ENCODE measurements at regions not wholly inside any gene's neighbourhood (a gene's known extent, or its start where the extent isn't known, plus 50 kb on each side); places are given as distances from the start of the nearest gene placed in this dataset.
"Not testable (repeated sequence)": the region's sequence is repeated elsewhere in the genome, so short reads cannot be mapped to it uniquely, and the experiment has no call there.

- peaks cover 11% of the 10 kb centered on the region for H3K27me3 Mint-ChIP-seq
- no peak overlapping the region for H3K4me3 Mint-ChIP-seq
- H3K4me1 Mint-ChIP-seq: peaks cover 5% of the 10 kb centered on the region
- CTCF ChIA-PET: no interaction called here
- peaks cover 2% of the 10 kb centered on the region for H3K9me3 Mint-ChIP-seq
- H3K27ac Mint-ChIP-seq: no peak overlapping the region
- no peaks in the 10 kb centered on the region for H3K36me3 Mint-ChIP-seq
- no peak for DNase-seq
Measured at GRCh38 chr20:5670036-5670536, 59.3 kb upstream of the GPCPD1 start.

GRCh38 chr20:5668529-5668868, 57.7 kb upstream of the GPCPD1 start:
- CTCF ChIA-PET: no interaction called here
- peaks cover 11% of the 10 kb centered on the region for H3K27me3 Mint-ChIP-seq
- no peaks in the 10 kb centered on the region for H3K36me3 Mint-ChIP-seq
- H3K27ac Mint-ChIP-seq: no peak overlapping the region
- peaks cover 2% of the 10 kb centered on the region for H3K9me3 Mint-ChIP-seq
- H3K4me3 Mint-ChIP-seq: no peak overlapping the region
- H3K4me1 Mint-ChIP-seq: no peaks in the 10 kb centered on the region
- DNase-seq: no peak

- CTCF ChIA-PET: no interaction called here
- Mint-ChIP-seq H3K4me3 (no peak overlapping the region), H3K27ac (no peak overlapping the region), H3K9me3 (peaks cover 2% of the 10 kb centered on the region), H3K4me1 (no peaks in the 10 kb centered on the region), H3K36me3 (no peaks in the 10 kb centered on the region), H3K27me3 (peaks cover 11% of the 10 kb centered on the region)
- DNase-seq: no peak
Measured at GRCh38 chr20:5667705-5668528, 57.1 kb upstream of the GPCPD1 start.

GRCh38 chr20:5665417-5665816, 54.6 kb upstream of the GPCPD1 start:
- Mint-ChIP-seq H3K27me3 (peaks cover 11% of the 10 kb centered on the region), H3K36me3 (no peaks in the 10 kb centered on the region), H3K4me3 (no peak overlapping the region), H3K27ac (no peak overlapping the region), H3K4me1 (no peaks in the 10 kb centered on the region), H3K9me3 (peaks cover 2% of the 10 kb centered on the region)
- no peak for DNase-seq
- CTCF ChIA-PET: no interaction called here

- CTCF ChIA-PET: no interaction called here
- H3K9me3 Mint-ChIP-seq: peaks cover 2% of the 10 kb centered on the region
- no peak for DNase-seq
- H3K4me3 Mint-ChIP-seq: no peak overlapping the region
- H3K4me1 Mint-ChIP-seq: peaks cover 3% of the 10 kb centered on the region
- H3K36me3 Mint-ChIP-seq: no peaks in the 10 kb centered on the region
- no peak overlapping the region for H3K27ac Mint-ChIP-seq
- peaks cover 7% of the 10 kb centered on the region for H3K27me3 Mint-ChIP-seq
Measured at GRCh38 chr20:5663396-5663795, 52.6 kb upstream of the GPCPD1 start.

GRCh38 chr20:5662769-5663168, 52.0 kb upstream of the GPCPD1 start:
- Mint-ChIP-seq H3K4me1 (peaks cover 3% of the 10 kb centered on the region), H3K27ac (no peak overlapping the region), H3K36me3 (no peaks in the 10 kb centered on the region), H3K4me3 (no peak overlapping the region), H3K9me3 (peaks cover 2% of the 10 kb centered on the region), H3K27me3 (peaks cover 7% of the 10 kb centered on the region)
- CTCF ChIA-PET: interaction anchor here (0.8 kb wide), 1 partner anchor 58 kb away, joined by 5 read pairs; no protein-coding TSS in a partner anchor
- DNase-seq: no peak

GRCh38 chr20:5660756-5661155, 50.0 kb upstream of the GPCPD1 start:
- not testable (repeated sequence) for H3K9me3 Mint-ChIP-seq, H3K4me1 Mint-ChIP-seq

More at GRCh38 chr20:5660756-5661155, 50.0 kb upstream of the GPCPD1 start:
- not testable (repeated sequence) for H3K36me3 Mint-ChIP-seq, DNase-seq, H3K27me3 Mint-ChIP-seq, H3K27ac Mint-ChIP-seq, H3K4me3 Mint-ChIP-seq
- CTCF ChIA-PET: interaction anchor here (0.6 to 1.1 kb wide), 2 partner anchors 15 to 231 kb away, joined by 3 read pairs; no protein-coding TSS in a partner anchor
